PC-3 (cell line): ENCODE measurements at regions not wholly inside any gene's neighbourhood (a gene's known extent, or its start where the extent isn't known, plus 50 kb on each side); places are given as distances from the start of the nearest gene placed in this dataset.

ENCODE experiments used
- EZH2 ChIP-seq: fragments of 300-600 bp; sonication (generic); IDR thresholded peaks from one replicate; pipeline ENCODE4 v1.6.1; 2017; ENCODE audit warnings: antibody characterized with exemption, mild to moderate bottlenecking, low read length; ENCODE audit not compliant: unreplicated experiment
- EZH2phosphoT487 ChIP-seq: fragments of 300-600 bp; sonication (generic); IDR thresholded peaks from 2 replicates; pipeline ENCODE4 v1.6.1; 2018; ENCODE audit warnings: mild to moderate bottlenecking, antibody characterized with exemption, low read length, borderline replicate concordance
- TF ChIP-seq, protein P1 (sequence below): fragments of 300-600 bp; sonication (generic); conservative IDR thresholded peaks from 2 replicates; pipeline ENCODE4 v1.5.1; 2017; ENCODE audit warnings: antibody characterized with exemption, low read depth, mild to moderate bottlenecking, low read length

DNA sequence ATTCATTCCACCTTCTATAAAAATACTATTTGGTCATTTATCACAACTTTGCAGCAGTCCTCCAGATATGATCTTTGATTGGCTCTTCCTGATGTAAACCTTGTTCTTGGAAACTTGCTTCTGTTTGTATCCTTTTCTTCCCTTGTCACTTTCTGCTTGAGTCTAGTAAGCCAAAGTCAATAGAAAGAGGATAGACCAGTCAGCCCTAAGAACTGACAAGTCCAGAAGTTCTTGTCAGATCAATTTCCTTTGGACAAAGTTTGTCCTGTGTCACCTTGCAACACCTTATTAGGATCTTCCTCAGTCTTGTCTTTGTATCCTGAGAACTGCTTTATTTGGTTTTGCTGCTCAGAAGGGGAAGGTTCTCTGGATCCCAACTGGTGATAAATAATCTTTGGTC, 87.9 kb upstream of the CCDC54 start:
- TF ChIP-seq EZH2: no peak
- TF ChIP-seq, protein P1, sequence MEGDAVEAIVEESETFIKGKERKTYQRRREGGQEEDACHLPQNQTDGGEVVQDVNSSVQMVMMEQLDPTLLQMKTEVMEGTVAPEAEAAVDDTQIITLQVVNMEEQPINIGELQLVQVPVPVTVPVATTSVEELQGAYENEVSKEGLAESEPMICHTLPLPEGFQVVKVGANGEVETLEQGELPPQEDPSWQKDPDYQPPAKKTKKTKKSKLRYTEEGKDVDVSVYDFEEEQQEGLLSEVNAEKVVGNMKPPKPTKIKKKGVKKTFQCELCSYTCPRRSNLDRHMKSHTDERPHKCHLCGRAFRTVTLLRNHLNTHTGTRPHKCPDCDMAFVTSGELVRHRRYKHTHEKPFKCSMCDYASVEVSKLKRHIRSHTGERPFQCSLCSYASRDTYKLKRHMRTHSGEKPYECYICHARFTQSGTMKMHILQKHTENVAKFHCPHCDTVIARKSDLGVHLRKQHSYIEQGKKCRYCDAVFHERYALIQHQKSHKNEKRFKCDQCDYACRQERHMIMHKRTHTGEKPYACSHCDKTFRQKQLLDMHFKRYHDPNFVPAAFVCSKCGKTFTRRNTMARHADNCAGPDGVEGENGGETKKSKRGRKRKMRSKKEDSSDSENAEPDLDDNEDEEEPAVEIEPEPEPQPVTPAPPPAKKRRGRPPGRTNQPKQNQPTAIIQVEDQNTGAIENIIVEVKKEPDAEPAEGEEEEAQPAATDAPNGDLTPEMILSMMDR: no peak
- no peak for TF ChIP-seq EZH2phosphoT487
